ENCODE measurements at regions not wholly inside any gene's neighbourhood (a gene's known extent, or its start where the extent isn't known, plus 50 kb on each side); places are given as distances from the start of the nearest gene placed in this dataset.

DNA sequence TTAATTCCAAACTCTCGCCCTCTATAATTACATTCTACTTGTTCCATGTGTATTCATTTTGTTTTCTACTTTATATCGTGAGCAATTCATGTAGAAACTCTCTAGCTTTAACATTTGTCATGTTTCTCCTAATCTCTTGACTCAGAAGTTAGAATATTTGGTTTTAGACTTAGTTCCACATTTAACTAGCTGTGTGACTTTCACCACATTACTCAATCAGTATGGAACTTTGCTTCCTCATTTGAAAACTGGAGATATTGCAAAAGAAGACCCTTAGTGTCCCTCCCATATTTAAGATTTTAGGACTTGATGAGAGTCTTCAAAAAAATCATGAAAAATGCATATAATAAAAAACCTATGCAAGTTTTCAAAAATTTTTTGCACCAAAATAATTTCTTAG, 447.5 kb downstream of the GXYLT1 start:
- no peak for TF ChIP-seq POLR2AphosphoS5 (IDR thresholded peaks at IDR 0.05)
- TF ChIP-seq, protein P1, sequence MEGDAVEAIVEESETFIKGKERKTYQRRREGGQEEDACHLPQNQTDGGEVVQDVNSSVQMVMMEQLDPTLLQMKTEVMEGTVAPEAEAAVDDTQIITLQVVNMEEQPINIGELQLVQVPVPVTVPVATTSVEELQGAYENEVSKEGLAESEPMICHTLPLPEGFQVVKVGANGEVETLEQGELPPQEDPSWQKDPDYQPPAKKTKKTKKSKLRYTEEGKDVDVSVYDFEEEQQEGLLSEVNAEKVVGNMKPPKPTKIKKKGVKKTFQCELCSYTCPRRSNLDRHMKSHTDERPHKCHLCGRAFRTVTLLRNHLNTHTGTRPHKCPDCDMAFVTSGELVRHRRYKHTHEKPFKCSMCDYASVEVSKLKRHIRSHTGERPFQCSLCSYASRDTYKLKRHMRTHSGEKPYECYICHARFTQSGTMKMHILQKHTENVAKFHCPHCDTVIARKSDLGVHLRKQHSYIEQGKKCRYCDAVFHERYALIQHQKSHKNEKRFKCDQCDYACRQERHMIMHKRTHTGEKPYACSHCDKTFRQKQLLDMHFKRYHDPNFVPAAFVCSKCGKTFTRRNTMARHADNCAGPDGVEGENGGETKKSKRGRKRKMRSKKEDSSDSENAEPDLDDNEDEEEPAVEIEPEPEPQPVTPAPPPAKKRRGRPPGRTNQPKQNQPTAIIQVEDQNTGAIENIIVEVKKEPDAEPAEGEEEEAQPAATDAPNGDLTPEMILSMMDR (IDR thresholded peaks at IDR 0.05): no peak
- no peak for TF ChIP-seq POLR2A (IDR thresholded peaks at IDR 0.05)
